ENCODE measurements at regions not wholly inside any gene's neighbourhood (a gene's known extent, or its start where the extent isn't known, plus 50 kb on each side); places are given as distances from the start of the nearest gene placed in this dataset.

GRCh38 chr10:4041635-4042034 lies 256.6 kb upstream of the KLF6 start:
- H3K27ac ChIP-seq (ENCODE audit: low read depth in 1 of 2, low read length in 2 of 2) = no peak overlapping the region

GRCh38 chr10:4038000-4038399 lies 253.0 kb upstream of the KLF6 start:
- TF ChIP-seq GABPA (IDR thresholded peaks at IDR 0.05 in 1 of 2, conservative IDR thresholded peaks at IDR 0.05 in 1 of 2) (no peak), YY1 (IDR thresholded peaks at IDR 0.05) (no peak), RXRA (IDR thresholded peaks at IDR 0.05) (no peak), HNF4G (IDR thresholded peaks at IDR 0.05) (no peak), SP1 (IDR thresholded peaks at IDR 0.05) (no peak), EGR1 (IDR thresholded peaks at IDR 0.05; ENCODE audit: low read depth in 2 of 2) (no peak), REST (IDR thresholded peaks at IDR 0.05) (no peak), RAD21 (IDR thresholded peaks at IDR 0.05) (no peak), FOXA2 (IDR thresholded peaks at IDR 0.05) (no peak), FOXA1 (IDR thresholded peaks at IDR 0.05) (no peak)
- TF ChIP-seq, protein P1, sequence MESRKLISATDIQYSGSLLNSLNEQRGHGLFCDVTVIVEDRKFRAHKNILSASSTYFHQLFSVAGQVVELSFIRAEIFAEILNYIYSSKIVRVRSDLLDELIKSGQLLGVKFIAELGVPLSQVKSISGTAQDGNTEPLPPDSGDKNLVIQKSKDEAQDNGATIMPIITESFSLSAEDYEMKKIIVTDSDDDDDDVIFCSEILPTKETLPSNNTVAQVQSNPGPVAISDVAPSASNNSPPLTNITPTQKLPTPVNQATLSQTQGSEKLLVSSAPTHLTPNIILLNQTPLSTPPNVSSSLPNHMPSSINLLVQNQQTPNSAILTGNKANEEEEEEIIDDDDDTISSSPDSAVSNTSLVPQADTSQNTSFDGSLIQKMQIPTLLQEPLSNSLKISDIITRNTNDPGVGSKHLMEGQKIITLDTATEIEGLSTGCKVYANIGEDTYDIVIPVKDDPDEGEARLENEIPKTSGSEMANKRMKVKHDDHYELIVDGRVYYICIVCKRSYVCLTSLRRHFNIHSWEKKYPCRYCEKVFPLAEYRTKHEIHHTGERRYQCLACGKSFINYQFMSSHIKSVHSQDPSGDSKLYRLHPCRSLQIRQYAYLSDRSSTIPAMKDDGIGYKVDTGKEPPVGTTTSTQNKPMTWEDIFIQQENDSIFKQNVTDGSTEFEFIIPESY (IDR thresholded peaks at IDR 0.05) = no peak
- Histone ChIP-seq H3K4me3 (ENCODE audit: low read depth in 1 of 3, low read length in 3 of 3) (no peak overlapping the region), H3K36me3 (ENCODE audit: control insufficient read depth in 4 of 4, insufficient read depth in 3 of 4, low read depth in 1 of 4, low read length in 3 of 4) (no peaks in the 10 kb centered on the region), H3K9me3 (ENCODE audit: control insufficient read depth in 4 of 4, low read length in 3 of 4) (peaks cover 0 to 18% (median 7%) of the 10 kb centered on the region in 4 donors), H3K27ac (ENCODE audit: low read depth in 1 of 2, low read length in 2 of 2) (no peak overlapping the region), H3K27me3 (ENCODE audit: control insufficient read depth in 4 of 4, insufficient read depth in 4 of 4, low read length in 3 of 4) (no peaks in the 10 kb centered on the region), H3K4me1 (ENCODE audit: control insufficient read depth in 4 of 4, insufficient read depth in 4 of 4, low read length in 3 of 4) (no peaks in the 10 kb centered on the region), H3K9ac (ENCODE audit: low read depth in 1 of 2, low read length in 2 of 2) (no peak overlapping the region)
- DNase-seq (ENCODE audit: low spot score) = no peak
- 92% methylated on average over 4 of the region's 4 CpGs for WGBS

More at GRCh38 chr10:4041635-4042034, 256.6 kb upstream of the KLF6 start:
- DNase-seq (ENCODE audit: low spot score) = no peak
- WGBS = 91% methylated on average over 5 of the region's 5 CpGs
- H3K9ac ChIP-seq (ENCODE audit: low read depth in 1 of 2, low read length in 2 of 2) = no peak overlapping the region
- H3K27me3 ChIP-seq (ENCODE audit: control insufficient read depth in 4 of 4, insufficient read depth in 4 of 4, low read length in 3 of 4) = no peaks in the 10 kb centered on the region
- H3K36me3 ChIP-seq (ENCODE audit: control insufficient read depth in 4 of 4, insufficient read depth in 3 of 4, low read depth in 1 of 4, low read length in 3 of 4) = no peaks in the 10 kb centered on the region
- no peaks in the 10 kb centered on the region for H3K4me1 ChIP-seq (ENCODE audit: control insufficient read depth in 4 of 4, insufficient read depth in 4 of 4, low read length in 3 of 4)
- TF ChIP-seq HNF4A (conservative IDR thresholded peaks at IDR 0.05) (no peak), HNF4G (IDR thresholded peaks at IDR 0.05) (no peak), FOXA2 (IDR thresholded peaks at IDR 0.05) (no peak), GABPA (IDR thresholded peaks at IDR 0.05 in 1 of 2, conservative IDR thresholded peaks at IDR 0.05 in 1 of 2) (no peak), YY1 (IDR thresholded peaks at IDR 0.05) (no peak), SP1 (IDR thresholded peaks at IDR 0.05) (no peak), JUND (IDR thresholded peaks at IDR 0.05) (no peak), CTCF (IDR thresholded peaks at IDR 0.05; ENCODE audit: low read depth, low read length, missing input control) (no peak)
- no peak overlapping the region for H3K4me3 ChIP-seq (ENCODE audit: low read depth in 1 of 3, low read length in 3 of 3)
- H3K9me3 ChIP-seq (ENCODE audit: control insufficient read depth in 4 of 4, low read length in 3 of 4) = peaks cover 0 to 18% (median 7%) of the 10 kb centered on the region in 4 donors

Data from liver (tissue), 8 donors.